Neural progenitor cell (in vitro differentiated cells): ENCODE measurements at regions not wholly inside any gene's neighbourhood (a gene's known extent, or its start where the extent isn't known, plus 50 kb on each side); places are given as distances from the start of the nearest gene placed in this dataset.

Experiments used
- DNase-seq: peaks from one replicate; pipeline ENCODE4 v3.0.0-alpha.2; 2016; ENCODE audit warnings: low spot score
- H2AFZ ChIP-seq: fragments of 200-600 bp; sonication (generic); replicated peaks from 2 replicates; pipeline ENCODE4 v1.6.1; 2016; ENCODE audit warnings: antibody characterized with exemption
- H3F3A ChIP-seq: fragments of 200-600 bp; sonication (generic); 2 replicates; pipeline ENCODE4 v1.6.1; 2016; ENCODE audit warnings: antibody characterized with exemption, low read depth
- H3K27ac ChIP-seq: fragments of 200-600 bp; sonication (generic); 2 replicates; pipeline ENCODE4 v1.5.1; 2016; ENCODE audit warnings: mild to moderate bottlenecking
- H3K27me3 ChIP-seq: fragments of 200-600 bp; sonication (generic); 2 replicates; pipeline ENCODE4 v1.6.1; 2016; ENCODE audit warnings: mild to moderate bottlenecking, moderate library complexity
- H3K36me3 ChIP-seq: fragments of 200-600 bp; sonication (generic); 2 replicates; pipeline ENCODE4 v1.5.1; 2016
- H3K4me1 ChIP-seq: fragments of 200-600 bp; sonication (generic); 2 replicates; pipeline ENCODE4 v1.6.1; 2016; ENCODE audit warnings: mixed run types
- H3K4me2 ChIP-seq: fragments of 200-600 bp; sonication (generic); 2 replicates; pipeline ENCODE4 v1.6.1; 2016
- H3K4me3 ChIP-seq: fragments of 200-600 bp; sonication (generic); 2 replicates; pipeline ENCODE4 v1.5.1; 2016
- H3K79me2 ChIP-seq: fragments of 200-600 bp; sonication (generic); 2 replicates; pipeline ENCODE4 v1.6.1; 2016; ENCODE audit warnings: low read depth
- H3K9ac ChIP-seq: fragments of 200-600 bp; sonication (generic); 2 replicates; pipeline ENCODE4 v1.6.1; 2016
- H3K9me3 ChIP-seq: fragments of 200-600 bp; sonication (generic); 2 replicates; pipeline ENCODE4 v1.5.1; 2016; ENCODE audit warnings: low read depth
- H4K20me1 ChIP-seq: fragments of 200-600 bp; sonication (generic); 2 replicates; pipeline ENCODE4 v1.6.1; 2016; ENCODE audit warnings: low read depth
- H3K27ac Mint-ChIP-seq: 3 replicates; pipeline ENCODE4 v1.8.0; 2021; ENCODE audit warnings: mixed read lengths
- H3K27me3 Mint-ChIP-seq: 2 replicates; pipeline ENCODE4 v1.8.0; 2022; ENCODE audit warnings: low read depth, mild to moderate bottlenecking, inconsistent platforms, moderate library complexity, mixed read lengths; ENCODE audit not compliant: insufficient read depth
- H3K36me3 Mint-ChIP-seq: 3 replicates; pipeline ENCODE4 v1.8.0; 2021; ENCODE audit warnings: mixed read lengths
- H3K4me1 Mint-ChIP-seq: 3 replicates; pipeline ENCODE4 v1.8.0; 2021; ENCODE audit warnings: mixed read lengths
- H3K4me3 Mint-ChIP-seq: 3 replicates; pipeline ENCODE4 v1.8.0; 2021; ENCODE audit warnings: mild to moderate bottlenecking, moderate library complexity, mixed read lengths
- H3K9me3 Mint-ChIP-seq: 3 replicates; pipeline ENCODE4 v1.8.0; 2020; ENCODE audit warnings: mixed read lengths
- EZH2 ChIP-seq: fragments of 200-600 bp; sonication (generic); IDR thresholded peaks from 2 replicates; pipeline ENCODE4 v1.6.1; 2017; ENCODE audit warnings: antibody characterized with exemption, mild to moderate bottlenecking, moderate library complexity
- EZH2phosphoT487 ChIP-seq: fragments of 200-600 bp; sonication (generic); IDR thresholded peaks from 2 replicates; pipeline ENCODE4 v1.6.1; 2017; ENCODE audit warnings: antibody characterized with exemption
- TF ChIP-seq, protein P1 (sequence below): fragments of 200-600 bp; sonication (generic); IDR thresholded peaks from 2 replicates; pipeline ENCODE4 v1.5.1; 2017; ENCODE audit warnings: antibody characterized with exemption, mild to moderate bottlenecking

DNA sequence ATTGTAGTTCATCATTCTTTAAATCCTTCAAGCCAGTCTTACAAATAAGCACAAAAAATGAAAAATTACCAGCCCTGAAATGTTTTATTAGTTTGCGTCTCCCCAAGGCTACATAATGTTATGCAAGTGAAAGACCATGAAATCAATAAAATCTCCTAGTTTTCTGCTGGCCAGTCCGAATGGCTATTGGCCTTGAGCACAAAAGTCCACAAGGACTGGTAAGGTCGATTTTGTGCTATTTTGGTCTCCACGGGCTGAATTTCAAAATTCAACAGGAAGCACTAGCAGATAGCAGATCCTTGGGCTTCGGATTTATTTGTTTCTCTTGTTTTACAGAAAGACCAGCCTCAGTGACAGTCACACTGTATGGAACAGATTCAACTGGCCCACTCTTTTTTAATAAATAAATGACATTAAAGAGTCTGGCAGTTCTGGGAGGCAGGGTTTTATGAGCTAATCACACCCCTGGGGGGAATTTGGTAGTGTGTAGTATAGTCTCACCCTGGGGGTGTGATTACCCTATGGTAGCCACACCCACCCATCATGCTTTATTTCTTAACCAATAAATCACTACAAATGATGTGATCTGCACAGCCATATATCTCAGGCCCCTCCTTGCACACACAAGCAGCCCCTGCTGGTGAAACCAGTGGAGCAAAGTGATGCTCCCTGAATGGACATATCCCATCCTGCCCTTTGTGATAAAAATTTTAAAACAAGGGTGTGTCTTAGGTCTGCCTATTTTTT lies 51.1 kb upstream of the TMEM33 start:
- peaks cover 20% of the 10 kb centered on the region for H3K4me1 Mint-ChIP-seq
- H3K4me3 Mint-ChIP-seq = no peak overlapping the region

DNA sequence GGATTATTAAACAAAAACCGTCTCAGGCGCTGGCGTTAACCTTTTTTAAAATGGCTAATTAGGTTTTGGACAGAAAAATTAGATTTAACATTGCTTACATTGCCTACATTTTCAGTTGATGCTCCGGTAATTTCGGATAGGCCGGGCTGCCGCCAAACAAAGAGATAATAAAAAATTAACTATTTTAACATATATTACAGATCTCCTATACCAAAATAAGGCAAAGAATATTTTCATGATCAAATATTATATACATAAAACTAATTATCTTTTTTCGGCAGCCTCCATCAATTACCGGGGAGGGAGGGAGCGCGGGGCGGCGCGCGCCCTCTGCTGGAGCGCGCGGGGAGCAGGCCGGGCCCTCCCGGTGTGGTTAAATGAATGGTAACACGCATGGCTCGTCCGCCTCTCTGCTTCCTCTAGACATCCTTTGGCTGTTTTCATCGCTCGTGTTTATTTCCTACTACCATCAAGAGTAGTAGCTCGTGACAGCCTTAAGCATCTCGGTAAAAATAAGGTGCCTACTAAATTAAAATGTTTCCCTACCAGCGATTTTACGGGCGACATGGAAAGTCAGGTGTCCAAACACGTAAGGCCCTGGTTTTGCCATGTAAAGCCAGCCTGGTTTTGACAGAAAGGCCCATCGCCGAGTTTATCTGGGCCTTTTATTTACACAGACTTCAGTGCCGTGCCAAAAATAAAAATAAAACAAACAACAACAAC lies 52.4 kb upstream of the TMEM33 start:
- H3K27ac ChIP-seq = no peak overlapping the region
- no peaks in the 10 kb centered on the region for H3K36me3 ChIP-seq
- peak overlapping the region; percentile 48 for H3K4me3 ChIP-seq
- Mint-ChIP-seq H3K4me3 (peak overlapping the region; percentile 76), H3K27ac (no peak overlapping the region), H3K9me3 (peaks cover 2% of the 10 kb centered on the region), H3K4me1 (peaks cover 25% of the 10 kb centered on the region), H3K36me3 (no peaks in the 10 kb centered on the region), H3K27me3 (peaks cover 63% of the 10 kb centered on the region)
- H3K9me3 ChIP-seq = no peaks in the 10 kb centered on the region
- H3K79me2 ChIP-seq = no peaks in the 10 kb centered on the region
- H3K4me2 ChIP-seq = peak overlapping the region; percentile 88
- H4K20me1 ChIP-seq = peaks cover 47% of the 10 kb centered on the region
- peak; percentile 0 for TF ChIP-seq EZH2phosphoT487
- TF ChIP-seq, protein P1, sequence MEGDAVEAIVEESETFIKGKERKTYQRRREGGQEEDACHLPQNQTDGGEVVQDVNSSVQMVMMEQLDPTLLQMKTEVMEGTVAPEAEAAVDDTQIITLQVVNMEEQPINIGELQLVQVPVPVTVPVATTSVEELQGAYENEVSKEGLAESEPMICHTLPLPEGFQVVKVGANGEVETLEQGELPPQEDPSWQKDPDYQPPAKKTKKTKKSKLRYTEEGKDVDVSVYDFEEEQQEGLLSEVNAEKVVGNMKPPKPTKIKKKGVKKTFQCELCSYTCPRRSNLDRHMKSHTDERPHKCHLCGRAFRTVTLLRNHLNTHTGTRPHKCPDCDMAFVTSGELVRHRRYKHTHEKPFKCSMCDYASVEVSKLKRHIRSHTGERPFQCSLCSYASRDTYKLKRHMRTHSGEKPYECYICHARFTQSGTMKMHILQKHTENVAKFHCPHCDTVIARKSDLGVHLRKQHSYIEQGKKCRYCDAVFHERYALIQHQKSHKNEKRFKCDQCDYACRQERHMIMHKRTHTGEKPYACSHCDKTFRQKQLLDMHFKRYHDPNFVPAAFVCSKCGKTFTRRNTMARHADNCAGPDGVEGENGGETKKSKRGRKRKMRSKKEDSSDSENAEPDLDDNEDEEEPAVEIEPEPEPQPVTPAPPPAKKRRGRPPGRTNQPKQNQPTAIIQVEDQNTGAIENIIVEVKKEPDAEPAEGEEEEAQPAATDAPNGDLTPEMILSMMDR = peak; percentile 90
- TF ChIP-seq EZH2 = peak; percentile 97
- peak; percentile 72 for DNase-seq
- H2AFZ ChIP-seq = no peak overlapping the region
- peaks cover 100% of the 10 kb centered on the region for H3K27me3 ChIP-seq
- H3F3A ChIP-seq = peaks cover 30% of the 10 kb centered on the region
- peaks cover 56% of the 10 kb centered on the region for H3K4me1 ChIP-seq
- H3K9ac ChIP-seq = no peak overlapping the region

More for the DNA sequence above, 51.1 kb upstream of the TMEM33 start:
- H3K36me3 Mint-ChIP-seq = no peaks in the 10 kb centered on the region
- Histone ChIP-seq H3K36me3 (no peaks in the 10 kb centered on the region), H3K9ac (no peak overlapping the region), H2AFZ (no peak overlapping the region), H3K9me3 (no peaks in the 10 kb centered on the region), H3K4me3 (no peak overlapping the region), H3K4me1 (peaks cover 43% of the 10 kb centered on the region), H3K4me2 (peak overlapping the region; percentile 23), H3F3A (peaks cover 27% of the 10 kb centered on the region), H3K79me2 (no peaks in the 10 kb centered on the region), H3K27me3 (peaks cover 94% of the 10 kb centered on the region), H3K27ac (no peak overlapping the region), H4K20me1 (peaks cover 33% of the 10 kb centered on the region)
- H3K27ac Mint-ChIP-seq = no peak overlapping the region
- no peak for DNase-seq
- H3K27me3 Mint-ChIP-seq = peaks cover 50% of the 10 kb centered on the region
- H3K9me3 Mint-ChIP-seq = no peaks in the 10 kb centered on the region
- TF ChIP-seq, protein P1 = peak; percentile 16
- TF ChIP-seq EZH2phosphoT487 = no peak

DNA sequence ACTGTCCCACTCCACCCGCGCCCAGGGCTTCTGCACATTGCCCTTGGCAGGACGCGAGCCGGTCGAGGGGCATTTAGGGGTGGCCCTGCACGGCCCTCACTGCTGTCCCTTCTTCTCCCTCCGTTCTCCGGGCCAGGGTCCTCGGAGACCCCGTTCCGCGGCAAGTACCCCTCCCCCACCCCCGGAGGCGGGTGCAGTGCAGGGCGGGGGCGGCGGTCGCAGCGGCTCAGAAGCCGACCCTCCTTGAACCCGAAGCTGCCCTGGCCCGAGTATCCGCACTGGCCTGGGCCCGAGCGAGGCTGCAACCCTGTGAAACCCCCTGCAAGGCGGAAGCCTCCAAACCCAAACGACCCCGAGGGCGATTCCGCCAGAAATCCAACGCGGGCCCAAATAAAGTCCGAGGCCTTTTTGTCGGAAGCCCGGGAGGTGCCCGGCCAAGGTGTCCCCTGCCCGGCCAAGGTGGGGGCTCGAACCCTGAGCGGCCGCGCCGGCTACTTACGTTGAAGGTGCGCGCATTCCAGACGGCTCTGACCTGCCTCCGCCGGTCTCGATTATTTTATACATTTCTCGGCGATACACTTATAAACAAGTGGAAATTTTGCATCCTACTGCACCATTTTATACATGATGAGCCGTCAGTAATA lies 53.1 kb upstream of the TMEM33 start:
- Histone ChIP-seq H2AFZ (peak overlapping the region; percentile 30), H3K9ac (no peak overlapping the region), H3K9me3 (no peaks in the 10 kb centered on the region), H3K4me2 (peak overlapping the region; percentile 88), H3F3A (peaks cover 32% of the 10 kb centered on the region), H3K4me3 (peak overlapping the region; percentile 48), H3K79me2 (no peaks in the 10 kb centered on the region), H3K27ac (no peak overlapping the region), H3K4me1 (peaks cover 57% of the 10 kb centered on the region), H3K27me3 (peaks cover 100% of the 10 kb centered on the region), H3K36me3 (no peaks in the 10 kb centered on the region), H4K20me1 (peaks cover 54% of the 10 kb centered on the region)
- Mint-ChIP-seq H3K4me1 (peaks cover 25% of the 10 kb centered on the region), H3K27ac (no peak overlapping the region), H3K9me3 (peaks cover 2% of the 10 kb centered on the region), H3K4me3 (peak overlapping the region; percentile 76), H3K27me3 (peaks cover 67% of the 10 kb centered on the region), H3K36me3 (no peaks in the 10 kb centered on the region)
- TF ChIP-seq EZH2phosphoT487 (peak; percentile 97), EZH2 (peak; percentile 98)
- TF ChIP-seq, protein P1 = no peak
- DNase-seq = peak; percentile 52
